SK-N-SH (cell line): ENCODE measurements at regions not wholly inside any gene's neighbourhood (a gene's known extent, or its start where the extent isn't known, plus 50 kb on each side); places are given as distances from the start of the nearest gene placed in this dataset.
A peak's percentile ranks its signal among the peaks of the same experiment; 100 is the strongest.

ENCODE experiments used
- CTCF ChIA-PET: fragments of 300-600, 350-600 bp; formaldehyde crosslinking; extraction: SDS; loops from one replicate; lab custom pipeline; 2021; lab: Yijun Ruan, JAX
- POLR2A ChIA-PET: fragments of 350-600 bp; sonication (Branson Sonifier 250); formaldehyde crosslinking; extraction: SDS; loops from one replicate; lab custom pipeline; 2020; ENCODE audit warnings: antibody characterized with exemption, inconsistent platforms; lab: Yijun Ruan, JAX
- DNase-seq: peaks from one replicate; pipeline ENCODE4 v3.0.0; 2012
- H2AFZ ChIP-seq: fragments of 200-600 bp; sonication (generic); 2 replicates; pipeline ENCODE4 v1.8.1; 2016; ENCODE audit warnings: antibody characterized with exemption, mild to moderate bottlenecking, low read depth
- H3F3A ChIP-seq: fragments of 200-600 bp; sonication (generic); replicated peaks from 2 replicates; pipeline ENCODE3; 2016; ENCODE audit warnings: antibody characterized with exemption, mild to moderate bottlenecking; ENCODE audit not compliant: insufficient read depth
- H3K27ac ChIP-seq, 2 experiments: fragments of 200-500 bp in 1 of 2; fragments of 200-600 bp in 1 of 2; sonication (Bioruptor generic) in 1 of 2; sonication (generic), shearing (Covaris generic) in 1 of 2; 2 replicates each; pipeline versions ENCODE4 v1.5.1 to v1.6.1; 2014 to 2016; ENCODE audit warnings: low read depth in 2 of 2, inconsistent platforms in 1 of 2, low read length in 1 of 2, mild to moderate bottlenecking in 1 of 2, mixed read lengths in 1 of 2
- H3K27me3 ChIP-seq: fragments of 200-600 bp; sonication (generic), shearing (Covaris generic); 2 replicates; pipeline ENCODE4 v1.6.1; 2016; ENCODE audit warnings: mixed run types; ENCODE audit not compliant: insufficient read depth
- H3K36me3 ChIP-seq, 2 experiments: fragments of 200-500 bp in 1 of 2; fragments of 200-600 bp in 1 of 2; sonication (Bioruptor generic) in 1 of 2; sonication (generic) in 1 of 2; replicated peaks in 1 of 2; 2 replicates each; pipeline versions ENCODE3 to v1.5.1; 2014 to 2016; ENCODE audit warnings: low read length in 1 of 2, mild to moderate bottlenecking in 1 of 2; ENCODE audit not compliant: insufficient read depth in 2 of 2, control insufficient read depth in 1 of 2
- H3K4me1 ChIP-seq, 2 experiments: fragments of 200-500 bp in 1 of 2; fragments of 200-600 bp in 1 of 2; sonication (Bioruptor generic) in 1 of 2; sonication (generic), shearing (Covaris generic) in 1 of 2; 2 replicates each; pipeline versions ENCODE4 v1.5.1 to v1.6.1; 2014 to 2016; ENCODE audit warnings: low read depth in 1 of 2, low read length in 1 of 2, mixed run types in 1 of 2; ENCODE audit not compliant: insufficient read depth in 2 of 2, control insufficient read depth in 1 of 2
- H3K4me2 ChIP-seq: fragments of 200-600 bp; sonication (generic), shearing (Covaris generic); 2 replicates; pipeline ENCODE4 v1.6.1; 2017; ENCODE audit warnings: mixed run types
- H3K4me3 ChIP-seq, 2 experiments: fragments of 200-500 bp in 1 of 2; fragments of 200-600 bp in 1 of 2; sonication (Bioruptor generic) in 1 of 2; sonication (generic), shearing (Covaris generic) in 1 of 2; 2 replicates each; pipeline versions ENCODE4 v1.5.1 to v1.8.1; 2014 to 2016; ENCODE audit warnings: low read depth in 2 of 2, inconsistent platforms in 1 of 2, low read length in 1 of 2, mild to moderate bottlenecking in 1 of 2, mixed read lengths in 1 of 2, moderate library complexity in 1 of 2
- H3K79me2 ChIP-seq: fragments of 200-600 bp; sonication (generic); 2 replicates; pipeline ENCODE4 v1.8.1; 2017; ENCODE audit warnings: mild to moderate bottlenecking; ENCODE audit not compliant: insufficient read depth
- H3K9ac ChIP-seq: fragments of 200-600 bp; sonication (generic); 2 replicates; pipeline ENCODE4 v1.6.1; 2017; ENCODE audit warnings: mixed run types
- H3K9me2 ChIP-seq: fragments of 200-600 bp; sonication (generic); 2 replicates; pipeline ENCODE4 v1.6.1; 2017; ENCODE audit warnings: mixed run types
- H3K9me3 ChIP-seq: fragments of 200-600 bp; sonication (generic); 2 replicates; pipeline ENCODE4 v1.6.1; 2017; ENCODE audit warnings: mixed run types, mild to moderate bottlenecking, moderate library complexity
- H4K20me1 ChIP-seq: fragments of 200-600 bp; sonication (generic); 2 replicates; pipeline ENCODE4 v1.6.1; 2017; ENCODE audit warnings: mild to moderate bottlenecking, mixed run types; ENCODE audit not compliant: insufficient read depth
- CHD2 ChIP-seq: fragments of 150-350 bp; IDR thresholded peaks from 2 replicates; pipeline ENCODE4 v1.6.1; 2018; ENCODE audit warnings: low read length; ENCODE audit not compliant: partially characterized antibody
- CTCF ChIP-seq: fragments of 200-600 bp; sonication (generic); IDR thresholded peaks from 2 replicates; pipeline ENCODE4 v1.6.1; 2017; ENCODE audit warnings: antibody characterized with exemption, mild to moderate bottlenecking, moderate library complexity
- ELF1 ChIP-seq: IDR thresholded peaks from 2 replicates; pipeline ENCODE4 v1.4.0; 2012
- FOSL2 ChIP-seq: IDR thresholded peaks from 2 replicates; pipeline ENCODE4 v1.4.0; 2012; ENCODE audit warnings: low read depth, mild to moderate bottlenecking, moderate library complexity, borderline replicate concordance
- FOXJ3 ChIP-seq: sonication (generic); formaldehyde crosslinking; IDR thresholded peaks from 2 replicates; pipeline ENCODE4 v1.5.1; 2020; ENCODE audit warnings: mild to moderate bottlenecking, missing genetic modification reagents
- IRF3 ChIP-seq: fragments of 150-350 bp; IDR thresholded peaks from 2 replicates; pipeline ENCODE4 v1.6.1; 2016; ENCODE audit warnings: mild to moderate bottlenecking, low read depth, low read length
- JUND ChIP-seq: IDR thresholded peaks from 2 replicates; pipeline ENCODE4 v1.4.0; 2012
- MXI1 ChIP-seq: IDR thresholded peaks from 2 replicates; pipeline ENCODE4 v1.6.1; 2012; ENCODE audit warnings: mild to moderate bottlenecking, low read depth, low read length, improper control_type of control experiment
- PBX3 ChIP-seq: IDR thresholded peaks from 2 replicates; pipeline ENCODE4; 2012
- POLR2AphosphoS5 ChIP-seq: IDR thresholded peaks from 2 replicates; pipeline ENCODE4 v1.6.1; 2012; ENCODE audit warnings: low read depth, low read length
- RAD21 ChIP-seq: IDR thresholded peaks from 2 replicates; pipeline ENCODE4 v1.6.1; 2012; ENCODE audit warnings: mild to moderate bottlenecking, low read length
- TAF1 ChIP-seq: IDR thresholded peaks from 2 replicates; pipeline ENCODE4 v1.6.1; 2012; ENCODE audit warnings: low read depth, mild to moderate bottlenecking, low read length, moderate library complexity, borderline replicate concordance
- TCF12 ChIP-seq: IDR thresholded peaks from 2 replicates; pipeline ENCODE4 v1.4.0; 2012
- TEAD4 ChIP-seq: IDR thresholded peaks from 2 replicates; pipeline ENCODE4 v1.4.0; 2012; ENCODE audit warnings: mild to moderate bottlenecking, borderline replicate concordance; ENCODE audit not compliant: insufficient read depth
- YY1 ChIP-seq: IDR thresholded peaks from 2 replicates; pipeline ENCODE4 v1.4.0; 2012; ENCODE audit warnings: low read depth, mild to moderate bottlenecking
- WGBS: methylation state at CpG from one replicate; pipeline ENCODE4 v1.1.6; 2017; ENCODE audit warnings: low lambda C conversion rate; 5-methylcytosine and 5-hydroxymethylcytosine counted together

GRCh38 chr1:93775224-93775623 lies 93.6 kb upstream of the BCAR3 start:
- H3K4me3 ChIP-seq = no peak overlapping the region
- 88% methylated on average over 6 of the region's 6 CpGs for WGBS
- peaks cover 17% of the 10 kb centered on the region for H3F3A ChIP-seq
- no peak overlapping the region for H2AFZ ChIP-seq
- H3K9me3 ChIP-seq = no peaks in the 10 kb centered on the region
- peaks cover 0 to 21% of the 10 kb centered on the region in 2 experiments; a peak in 3 of 4 replicates for H3K4me1 ChIP-seq
- no peak for DNase-seq
- no peak overlapping the region for H3K4me2 ChIP-seq
- H3K9ac ChIP-seq = no peak overlapping the region
- no peaks in the 10 kb centered on the region for H3K27me3 ChIP-seq
- H4K20me1 ChIP-seq = no peaks in the 10 kb centered on the region
- H3K36me3 ChIP-seq = no peaks in the 10 kb centered on the region
- H3K27ac ChIP-seq = no peak overlapping the region
- TF ChIP-seq FOSL2 (no peak), RAD21 (no peak), ELF1 (no peak), CTCF (no peak), TEAD4 (no peak), FOXJ3 (CRISPR knock-in tag) (no peak), YY1 (no peak), JUND (0 out of 2 replicates have a peak, but pooled peaks have one; percentile 5), MXI1 (no peak)
- no peaks in the 10 kb centered on the region for H3K79me2 ChIP-seq
- H3K9me2 ChIP-seq = no peaks in the 10 kb centered on the region
- ChIA-PET CTCF (interaction anchor here (0.8 to 1.1 kb wide), 4 partner anchors 12 to 150 kb away, joined by 3 to 4 read pairs (median 4); no protein-coding TSS in a partner anchor), POLR2A (no interaction called here)

GRCh38 chr1:93774707-93775106 lies 93.1 kb upstream of the BCAR3 start:
- Histone ChIP-seq H3K27me3 (no peaks in the 10 kb centered on the region), H3K9me2 (no peaks in the 10 kb centered on the region), H3K9ac (no peak overlapping the region), H3K4me2 (no peak overlapping the region), H3K27ac (no peak overlapping the region), H3K79me2 (no peaks in the 10 kb centered on the region), H3K4me3 (no peak overlapping the region), H3K9me3 (no peaks in the 10 kb centered on the region)
- no peak for TF ChIP-seq FOXJ3 (CRISPR knock-in tag)
- TF ChIP-seq TCF12 = no peak
- TF ChIP-seq PBX3 = no peak
- no peak for TF ChIP-seq CHD2
- TF ChIP-seq POLR2AphosphoS5 = no peak
- TF ChIP-seq RAD21 = no peak
- TF ChIP-seq TAF1 = no peak
- no peak for TF ChIP-seq MXI1
- TF ChIP-seq IRF3 = no peak
- TF ChIP-seq, all 33 proteins: peak for 0
- CTCF ChIA-PET = interaction anchor here (0.7 to 1.1 kb wide), 5 partner anchors 11 to 149 kb away, joined by 3 to 4 read pairs (median 4); no protein-coding TSS in a partner anchor
- no peak for DNase-seq
- H2AFZ ChIP-seq = no peak overlapping the region
- H3F3A ChIP-seq = peaks cover 12% of the 10 kb centered on the region
- no peaks in the 10 kb centered on the region for H3K36me3 ChIP-seq
- no peaks in the 10 kb centered on the region for H4K20me1 ChIP-seq
- H3K4me1 ChIP-seq = peaks cover 5 to 16% of the 10 kb centered on the region in 2 experiments; a peak in 3 of 4 replicates
- POLR2A ChIA-PET = no interaction called here
